HG02763 (cell line): ENCODE measurements at regions not wholly inside any gene's neighbourhood (a gene's known extent, or its start where the extent isn't known, plus 50 kb on each side); places are given as distances from the start of the nearest gene placed in this dataset.
"Not testable (repeated sequence)": the region's sequence is repeated elsewhere in the genome, so short reads cannot be mapped to it uniquely, and the experiment has no call there.

Experiments used
- ATAC-seq: cut with Tn5 transposase; IDR thresholded peaks from one replicate; pipeline ENCODE4 v1.9.1; 2021; ENCODE audit warnings: mild to moderate bottlenecking, moderate library complexity; ENCODE audit not compliant: unreplicated experiment

DNA sequence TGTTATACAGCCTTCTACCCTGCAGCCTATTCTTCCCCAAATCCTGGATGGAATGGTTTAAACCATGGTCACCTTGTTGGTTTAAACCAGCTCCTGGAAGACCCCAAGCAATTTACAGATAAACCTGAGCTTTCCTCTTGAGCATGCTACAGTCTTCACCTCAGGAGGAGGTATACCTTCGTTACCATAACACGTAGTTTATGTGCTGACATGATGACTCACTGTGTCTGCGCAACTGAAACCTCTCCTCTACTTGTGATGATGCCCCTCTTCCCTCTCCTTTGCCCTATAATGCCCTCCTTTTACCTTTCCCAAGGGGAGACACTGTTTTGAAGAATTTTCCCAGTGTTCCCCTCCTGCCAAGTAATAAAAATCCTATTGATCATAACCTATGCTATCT lies 457.3 kb upstream of the RGS18 start:
- no peak for ATAC-seq

DNA sequence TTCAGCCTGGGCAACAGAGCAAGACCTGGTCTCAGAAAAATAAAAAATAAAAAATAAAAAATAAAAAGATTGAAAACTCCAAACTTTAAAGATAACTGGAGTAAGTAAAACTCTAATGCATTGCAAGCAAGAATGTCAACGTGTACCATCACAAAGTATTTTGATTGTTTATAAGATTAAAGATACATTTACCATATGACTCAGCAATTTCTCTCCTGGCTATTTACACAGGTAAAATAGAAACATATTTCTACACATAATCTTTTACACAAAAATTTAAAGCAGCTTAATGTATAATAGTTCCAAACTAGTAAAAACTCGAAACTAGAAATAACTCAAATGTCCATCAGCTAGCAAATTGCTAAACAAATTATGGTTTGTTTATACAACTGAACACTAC lies 456.1 kb upstream of the RGS18 start:
- no peak for ATAC-seq

DNA sequence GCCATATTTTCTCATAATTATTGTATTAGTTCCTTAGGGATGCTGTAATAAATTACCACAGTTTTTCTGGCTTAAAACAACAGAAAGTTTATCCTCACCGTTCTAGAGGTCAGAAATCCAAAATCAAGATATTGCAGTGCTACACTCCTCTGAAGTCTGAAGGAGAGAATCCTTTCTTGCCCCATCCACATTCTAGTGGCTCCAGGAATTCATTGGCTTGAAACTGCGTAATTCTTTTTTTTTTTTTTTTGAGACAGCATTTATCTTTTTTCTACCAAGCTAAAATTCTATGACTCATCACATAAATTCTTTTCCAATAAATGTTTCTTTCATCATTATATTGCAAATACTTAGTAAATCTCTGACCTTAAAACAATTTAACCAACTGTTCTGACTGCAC lies 451.0 kb upstream of the RGS18 start:
- ATAC-seq: no peak

DNA sequence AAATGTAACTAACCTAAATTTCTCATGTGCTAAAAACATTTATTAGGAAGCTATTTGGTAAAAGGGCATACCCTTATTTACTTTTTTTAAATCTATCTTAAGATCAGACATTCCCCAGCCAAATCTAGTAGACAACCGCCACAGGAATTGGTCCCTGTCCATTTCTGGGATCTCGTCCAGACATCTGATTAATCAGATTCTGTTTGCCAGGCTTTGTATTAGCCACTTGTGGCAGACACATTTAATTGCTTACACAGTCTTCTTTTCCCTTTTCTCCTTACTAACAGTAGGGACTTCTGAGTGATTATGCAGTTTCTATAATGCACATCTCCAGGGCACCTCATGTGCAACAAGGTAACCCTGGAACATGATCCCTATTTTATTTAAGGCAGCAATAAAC lies 449.0 kb upstream of the RGS18 start:
- no peak for ATAC-seq

DNA sequence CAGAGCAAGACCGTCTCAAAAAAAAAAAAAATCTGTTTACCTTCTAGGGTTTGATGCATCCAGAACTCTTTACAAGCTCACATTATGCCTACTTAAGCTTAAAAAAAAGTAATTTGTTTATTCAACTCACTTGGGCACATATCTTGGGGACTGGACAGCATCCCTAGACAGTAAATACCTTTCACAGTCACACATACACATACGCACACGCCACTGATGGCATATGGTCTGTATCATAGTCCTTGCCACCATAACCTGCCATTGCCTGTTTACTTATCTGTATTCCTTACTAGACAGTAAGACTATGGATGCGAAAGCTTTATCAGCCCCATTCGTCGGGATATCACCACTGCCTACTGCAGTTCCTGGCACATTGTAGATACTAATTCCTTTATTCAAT lies 446.3 kb upstream of the RGS18 start:
- no peak for ATAC-seq

DNA sequence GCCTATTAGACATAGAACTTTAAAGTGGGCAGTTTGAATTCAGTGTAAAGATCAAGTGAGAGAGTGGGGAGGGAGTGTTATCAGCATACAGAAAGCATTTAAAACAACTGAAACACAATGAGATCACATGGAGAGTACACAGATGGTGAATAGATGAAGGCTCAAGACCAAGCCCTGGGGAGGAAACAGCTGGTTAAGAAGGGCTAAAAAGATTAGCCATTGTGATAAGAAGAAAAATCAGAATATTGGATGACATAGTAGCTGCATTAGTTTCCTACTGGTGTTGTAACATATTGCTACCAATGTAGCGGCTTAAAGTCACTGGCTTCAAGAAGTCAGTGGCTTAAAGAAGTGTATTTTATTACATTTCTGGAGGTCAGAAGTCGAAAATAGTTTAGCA lies 443.4 kb upstream of the RGS18 start:
- ATAC-seq: no peak

DNA sequence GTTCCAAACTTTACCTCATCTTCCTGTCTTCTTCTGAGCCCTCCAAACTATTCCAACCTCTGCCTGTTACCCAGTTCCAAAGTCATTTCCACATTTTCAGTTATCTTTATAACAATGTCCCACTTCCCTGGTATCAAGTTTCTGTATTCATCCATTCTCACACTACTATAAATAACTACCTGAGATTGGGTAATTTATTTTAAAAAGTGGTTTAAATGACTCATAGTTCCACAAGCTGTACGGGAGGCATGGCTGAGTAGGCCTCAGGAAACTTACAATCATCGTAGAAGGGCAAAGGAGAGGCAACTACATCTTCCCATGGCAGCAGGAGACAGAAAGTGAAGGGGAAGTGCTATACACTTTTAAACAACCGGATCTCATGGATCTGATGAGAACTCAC lies 428.5 kb upstream of the RGS18 start:
- no peak for ATAC-seq

DNA sequence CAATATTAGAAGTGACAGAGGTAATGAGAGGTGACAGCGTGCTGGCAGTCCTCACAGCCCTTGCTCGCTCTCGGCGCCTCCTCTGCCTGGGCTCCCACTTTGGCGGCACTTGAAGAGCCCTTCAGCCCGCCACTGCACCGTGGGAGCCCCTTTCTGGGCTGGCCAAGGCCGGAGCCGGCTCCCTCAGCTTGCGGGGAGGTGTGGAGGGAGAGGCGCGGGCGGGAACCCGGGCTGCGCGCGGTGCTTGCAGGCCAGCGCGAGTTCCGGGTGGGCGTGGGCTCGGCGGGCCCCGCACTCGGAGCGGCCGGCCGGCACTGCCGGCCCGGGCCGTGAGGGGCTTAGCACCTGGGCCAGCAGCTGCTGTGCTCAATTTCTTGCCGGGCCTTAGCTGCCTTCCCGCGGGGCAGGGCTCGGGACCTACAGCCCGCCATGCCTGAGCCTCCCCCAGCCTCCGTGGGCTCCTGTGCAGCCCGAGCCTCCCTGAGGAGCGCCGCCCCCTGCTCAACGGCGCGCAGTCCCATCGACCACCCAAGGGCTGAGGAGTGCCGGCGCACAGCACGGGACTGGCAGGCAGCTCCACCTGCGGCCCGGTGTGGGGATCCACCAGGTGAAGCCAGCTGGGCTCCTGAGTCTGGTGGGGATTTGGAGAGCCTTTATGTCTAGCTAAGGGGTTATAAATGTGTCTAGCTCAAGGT lies 426.5 kb upstream of the RGS18 start:
- ATAC-seq: not testable (repeated sequence)

DNA sequence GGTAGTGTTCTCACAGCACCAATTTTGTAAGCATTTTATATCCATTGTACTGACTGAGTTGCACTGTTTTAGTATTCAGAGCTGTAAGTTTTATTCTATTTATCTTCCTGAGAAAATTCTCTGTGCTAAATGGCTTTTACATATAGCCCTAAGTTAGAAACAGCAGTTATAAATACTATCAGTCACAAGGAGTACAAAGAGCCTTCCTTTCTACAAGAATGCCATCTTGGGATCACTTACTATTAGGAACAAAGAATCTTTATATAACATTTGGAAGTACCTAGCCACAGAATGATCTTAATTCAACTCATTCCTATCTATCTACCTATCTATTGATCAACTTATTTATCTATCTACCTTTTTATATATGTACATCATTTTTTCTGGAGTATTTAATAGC lies 423.9 kb upstream of the RGS18 start:
- no peak for ATAC-seq

DNA sequence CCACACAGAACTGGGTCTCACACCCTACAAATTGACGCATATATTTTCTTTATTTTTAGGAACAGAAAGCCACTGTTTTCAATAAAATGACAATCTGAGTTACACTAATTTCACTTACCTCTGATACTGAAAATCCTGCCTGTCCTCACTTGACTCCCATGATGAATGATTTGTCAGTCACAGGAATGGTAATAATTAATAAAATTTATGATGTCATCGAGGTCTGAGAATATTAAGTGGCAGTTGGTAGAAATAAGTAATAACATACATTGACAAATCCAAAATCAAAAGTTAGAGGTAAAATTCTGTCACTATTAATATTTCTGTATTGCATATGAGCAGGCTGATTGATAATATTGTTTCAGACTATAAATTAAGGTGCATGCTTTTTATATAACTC lies 418.7 kb upstream of the RGS18 start:
- no peak for ATAC-seq

DNA sequence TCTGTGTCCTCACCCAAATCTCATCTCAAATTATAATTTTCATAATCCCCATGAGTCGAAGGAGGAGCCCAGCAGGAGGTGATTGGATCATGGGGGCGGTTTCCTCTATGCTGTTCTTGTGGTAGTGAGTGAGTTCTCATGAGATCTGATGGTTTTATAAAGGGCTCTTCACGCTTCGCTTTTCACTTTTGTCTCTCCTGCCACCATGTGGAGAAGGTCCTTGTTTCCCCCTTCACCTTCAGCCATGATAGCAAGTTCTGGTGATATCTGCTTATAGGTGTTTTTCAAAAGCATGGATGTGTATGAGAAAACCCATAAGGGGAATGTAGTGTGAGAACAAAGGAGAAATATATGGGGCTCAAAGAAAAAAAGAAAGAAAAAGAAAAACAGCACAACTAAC lies 405.9 kb upstream of the RGS18 start:
- no peak for ATAC-seq

DNA sequence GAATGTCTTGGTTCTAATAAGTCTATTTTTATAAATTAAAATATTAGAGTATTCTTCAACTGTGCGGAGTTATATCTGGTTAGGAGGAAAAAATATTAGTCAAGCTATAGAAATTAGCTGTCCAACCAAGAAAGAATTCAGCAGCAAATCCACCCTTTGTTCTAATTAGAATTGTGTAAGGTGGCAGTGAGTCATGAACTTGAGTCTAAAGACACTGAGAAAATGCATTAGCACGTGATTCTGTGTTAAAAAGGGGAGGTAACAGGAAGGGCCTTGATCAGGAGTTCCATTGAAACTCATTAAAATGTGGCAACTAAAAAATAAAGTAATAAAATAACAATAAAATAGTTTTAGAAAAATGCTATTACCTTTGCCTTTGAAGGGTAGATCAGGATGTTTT lies 398.2 kb upstream of the RGS18 start:
- no peak for ATAC-seq

DNA sequence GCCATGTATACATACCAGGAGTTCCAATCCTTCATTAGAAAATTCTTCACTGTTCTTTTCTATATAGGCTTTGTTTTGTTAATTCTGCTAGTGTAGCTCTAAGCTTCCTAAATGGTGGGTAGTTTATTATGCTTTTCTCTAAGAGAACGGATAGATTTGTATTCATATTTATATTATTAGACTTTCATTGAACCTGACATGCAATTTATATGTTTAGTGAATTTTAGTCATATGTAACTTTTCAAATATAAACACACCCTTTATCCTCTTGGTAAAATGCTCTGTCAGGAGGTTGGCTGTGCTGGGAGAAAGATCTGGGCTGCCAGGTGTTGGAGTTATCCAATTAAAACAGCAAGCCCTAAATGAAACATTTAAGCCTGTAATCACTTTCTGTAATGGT lies 369.7 kb upstream of the RGS18 start:
- no peak for ATAC-seq

DNA sequence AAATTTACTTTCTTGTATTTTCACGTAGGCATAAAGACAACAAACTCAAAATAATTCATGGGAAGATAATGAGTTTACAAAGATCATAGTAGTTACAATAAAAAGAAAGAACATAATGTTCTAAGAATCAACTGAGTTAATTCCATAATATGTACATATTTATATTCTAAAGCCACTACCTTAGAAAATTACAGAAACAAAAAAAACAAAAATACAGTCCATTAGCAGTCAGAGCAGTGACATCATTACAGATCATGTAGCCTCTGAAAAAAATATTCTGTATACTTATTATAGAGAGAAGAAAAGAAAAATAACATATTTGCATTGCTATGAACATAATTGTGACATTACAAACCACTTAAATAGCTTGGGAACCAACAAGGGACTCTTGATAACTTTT lies 360.1 kb upstream of the RGS18 start:
- ATAC-seq: no peak

DNA sequence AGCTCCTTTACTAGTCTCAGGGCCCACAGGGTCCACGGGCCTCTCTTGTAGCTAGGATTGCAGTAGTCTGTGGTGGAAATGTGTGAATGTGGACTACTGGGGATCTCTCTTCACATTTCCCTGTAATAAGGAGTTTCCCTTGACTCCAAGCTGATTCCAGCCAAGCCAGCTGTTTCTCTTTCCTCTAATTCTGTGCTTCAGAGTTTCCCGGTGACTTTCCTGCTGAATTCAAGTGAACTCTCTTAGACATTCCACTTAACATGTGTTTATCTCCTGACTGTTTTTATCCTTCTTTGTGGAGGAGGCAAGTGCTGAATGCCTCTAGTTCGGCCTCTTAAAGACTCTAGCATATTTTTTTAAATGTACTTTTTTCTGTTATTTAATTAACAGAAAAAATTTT lies 354.0 kb upstream of the RGS18 start:
- ATAC-seq: no peak

DNA sequence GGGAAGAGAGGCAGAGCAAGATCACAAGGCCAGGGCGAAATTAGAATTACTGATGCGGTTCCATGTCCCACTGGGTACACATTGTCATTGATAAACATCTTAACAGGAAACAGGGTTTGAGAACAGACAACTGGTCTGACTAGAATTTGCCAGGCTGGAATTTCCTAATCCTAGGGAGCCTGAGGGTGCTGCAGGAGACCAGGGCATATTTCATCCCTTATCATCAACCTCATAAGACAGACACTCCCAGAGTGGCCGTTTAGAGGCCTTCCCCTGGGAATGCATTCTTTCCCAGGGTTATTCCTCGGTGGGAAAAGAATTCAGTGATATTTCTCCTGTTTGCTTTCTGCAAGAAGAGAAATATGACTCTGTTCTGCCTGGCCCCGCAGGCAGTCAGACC lies 344.7 kb upstream of the RGS18 start:
- ATAC-seq: not testable (repeated sequence)

DNA sequence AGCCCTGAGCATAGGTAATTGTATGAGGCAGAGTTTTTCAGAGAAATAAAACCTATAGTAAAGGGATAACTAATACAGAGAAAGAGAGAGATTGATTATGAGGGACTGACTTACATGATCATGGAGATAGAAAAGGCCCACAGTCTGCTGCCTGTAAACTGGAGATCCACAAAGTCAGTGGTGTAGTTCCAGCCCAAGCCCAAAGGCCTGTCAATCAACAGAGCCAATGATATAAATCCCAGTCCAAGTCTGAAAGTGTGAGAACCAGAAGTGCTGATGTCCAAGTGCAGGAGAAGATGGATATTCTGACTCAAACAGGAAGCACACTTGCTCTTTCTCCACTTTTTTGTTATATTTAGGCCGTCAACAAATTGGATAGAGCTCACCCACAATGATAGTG lies 340.1 kb upstream of the RGS18 start:
- no peak for ATAC-seq

DNA sequence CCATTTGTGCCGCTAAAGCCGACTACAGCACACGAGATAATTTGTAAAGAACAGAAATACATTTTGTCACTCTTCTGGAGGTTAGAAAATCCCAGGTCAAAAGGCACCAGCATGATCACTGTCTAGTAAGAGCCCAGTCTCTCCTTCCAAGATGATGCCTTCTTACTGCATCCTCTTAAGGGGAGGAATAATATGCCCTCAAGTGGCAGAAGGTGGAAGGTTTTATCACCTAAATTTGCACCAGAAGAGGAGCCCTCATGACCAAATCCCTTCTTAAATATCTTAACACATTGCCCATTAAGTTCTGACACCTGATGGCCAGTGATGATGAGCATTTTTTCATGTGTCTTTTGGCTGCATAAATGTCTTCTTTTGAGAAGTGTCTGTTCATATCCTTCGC lies 326.7 kb upstream of the RGS18 start:
- ATAC-seq: no peak

DNA sequence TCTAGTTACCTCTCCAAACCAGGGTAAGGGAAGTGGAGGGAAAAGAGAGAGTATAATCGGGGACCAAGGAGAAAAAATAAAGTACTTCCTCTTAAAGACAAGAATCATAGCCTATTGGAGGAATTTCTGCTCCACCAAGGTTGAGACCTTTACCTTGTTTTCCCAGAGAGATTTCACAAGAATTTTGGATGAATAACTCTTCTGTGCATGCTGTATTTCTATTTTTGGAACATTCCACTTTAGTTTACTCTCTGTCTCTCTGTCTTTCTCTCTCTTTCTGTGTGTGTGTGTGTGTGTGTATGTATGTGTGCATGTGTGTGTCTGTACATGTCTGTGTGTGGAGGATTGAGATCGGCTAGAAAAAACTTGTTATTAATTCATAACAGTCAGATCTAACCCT lies 318.4 kb upstream of the RGS18 start:
- ATAC-seq: no peak

DNA sequence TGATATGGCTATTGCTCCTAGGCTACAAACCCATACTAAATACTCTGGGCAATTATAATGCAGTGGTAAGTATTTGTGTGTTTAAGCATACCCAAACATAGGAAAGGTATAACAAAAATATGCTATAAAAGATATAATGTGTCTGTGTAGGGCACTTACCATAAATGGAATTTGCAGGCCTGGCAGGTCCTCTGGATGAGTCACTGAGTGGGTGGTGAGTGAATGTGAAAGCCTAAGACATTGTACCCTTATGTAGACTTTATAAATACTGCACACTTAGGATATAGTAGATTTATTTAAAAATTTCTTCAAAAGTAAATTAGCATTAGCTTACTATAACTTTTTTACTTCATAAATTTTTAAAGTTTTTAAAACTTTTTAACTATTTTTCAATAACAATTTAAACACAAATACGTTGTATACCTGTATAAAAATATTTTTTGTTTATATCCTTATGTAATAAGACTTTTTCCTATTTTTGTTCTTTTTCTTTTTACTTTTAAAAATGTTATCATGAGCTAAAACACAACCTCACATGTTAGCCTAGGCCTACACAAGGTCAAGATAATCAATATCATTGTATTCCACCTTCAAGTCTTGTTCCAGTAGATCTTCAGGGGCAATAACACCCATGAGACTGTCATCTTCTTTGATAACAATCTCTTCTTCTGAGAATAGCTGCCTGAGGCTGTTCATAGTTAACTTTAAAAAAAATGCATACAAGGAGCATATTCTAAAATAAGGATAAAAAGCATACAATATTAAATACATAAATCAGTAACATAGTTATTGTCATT lies 306.3 kb upstream of the RGS18 start:
- no peak for ATAC-seq

DNA sequence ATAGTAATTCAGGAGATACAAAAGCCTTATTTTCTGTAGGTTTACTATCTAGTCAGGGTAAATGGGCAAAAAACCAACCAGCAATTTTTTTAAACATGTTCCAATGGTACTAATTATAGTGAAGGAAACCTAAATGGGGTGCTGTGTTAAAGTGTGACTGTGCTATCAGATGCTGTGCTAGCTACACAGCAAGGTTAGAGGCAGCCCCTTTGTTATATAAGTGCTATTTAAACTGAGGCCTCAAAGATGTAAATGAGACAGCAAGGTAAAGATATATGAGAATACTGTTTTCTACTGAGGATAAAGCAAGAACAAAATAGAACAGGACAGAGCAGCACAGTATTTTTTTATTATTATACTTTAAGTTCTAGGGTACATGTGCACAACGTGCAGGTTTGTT lies 305.4 kb upstream of the RGS18 start:
- ATAC-seq: no peak

DNA sequence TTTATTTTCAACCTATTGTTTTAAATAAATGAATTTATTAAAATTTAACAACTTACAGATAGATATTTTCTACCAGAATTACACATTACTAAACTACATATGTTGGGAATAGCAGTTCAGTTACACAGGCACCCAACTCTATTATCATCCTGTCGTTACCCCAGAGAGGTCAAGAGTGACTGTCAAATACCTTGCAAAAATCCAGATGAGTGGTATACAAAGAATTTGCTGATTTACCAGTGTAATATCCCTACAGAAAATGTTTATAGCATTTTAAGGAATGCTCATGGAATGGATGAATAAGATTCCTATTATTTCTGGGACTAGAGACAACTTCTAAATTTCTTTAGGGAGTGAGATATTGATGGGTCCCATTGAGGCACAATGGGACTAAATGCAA lies 300.7 kb upstream of the RGS18 start:
- ATAC-seq: no peak

DNA sequence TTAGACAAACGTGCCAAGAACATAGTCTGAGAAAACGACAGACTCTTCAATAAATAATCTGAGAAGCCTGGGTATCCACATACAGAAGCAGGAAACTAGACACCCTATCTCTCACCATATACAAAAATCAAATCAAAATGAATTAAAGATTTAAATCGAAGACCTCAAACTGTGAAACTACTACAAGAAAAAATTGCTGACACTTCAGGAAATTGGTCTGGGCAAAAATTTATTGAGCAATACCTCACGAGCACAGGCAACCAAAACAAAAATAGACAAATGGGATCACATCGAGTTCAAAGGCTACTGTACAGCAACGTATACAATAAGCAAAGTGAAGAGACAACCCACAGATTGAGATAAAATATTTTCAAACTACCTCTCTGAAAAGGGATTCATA lies 292.8 kb upstream of the RGS18 start:
- ATAC-seq: no peak
